Activated CD4-positive, alpha-beta T cell treated with anti-CD3 and anti-CD28 coated beads for 4 hours (primary cell): ENCODE measurements at regions not wholly inside any gene's neighbourhood (a gene's known extent, or its start where the extent isn't known, plus 50 kb on each side); places are given as distances from the start of the nearest gene placed in this dataset.
"Not testable (repeated sequence)": the region's sequence is repeated elsewhere in the genome, so short reads cannot be mapped to it uniquely, and the experiment has no call there.

ENCODE experiments used
- DNase-seq, 2 donors: peaks; one replicate each; pipeline ENCODE4 v3.0.0-alpha.2; 2020

- DNase-seq = no peak
Measured at GRCh38 chr4:38314663-38315062, 349.3 kb upstream of the KLF3 start.

DNA sequence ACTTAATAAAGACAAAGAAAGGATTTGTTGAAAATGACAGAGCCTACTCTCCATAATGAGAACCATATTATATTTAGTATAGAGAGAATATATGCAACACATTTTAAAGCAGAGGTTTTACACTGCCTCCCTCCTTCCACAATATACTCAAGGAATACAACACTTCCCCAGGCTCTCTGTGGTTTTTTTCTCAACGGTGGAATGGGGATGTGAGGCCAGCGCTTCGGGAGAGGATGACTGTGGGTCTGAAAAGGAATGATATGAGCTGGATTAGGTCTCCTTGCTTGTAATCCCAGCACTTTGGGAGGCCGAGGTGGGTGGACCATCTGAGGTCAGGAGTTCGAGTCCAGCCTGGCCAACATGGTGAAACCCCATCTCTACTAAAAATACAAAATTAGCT, 348.7 kb upstream of the KLF3 start:
- DNase-seq = no peak

DNA sequence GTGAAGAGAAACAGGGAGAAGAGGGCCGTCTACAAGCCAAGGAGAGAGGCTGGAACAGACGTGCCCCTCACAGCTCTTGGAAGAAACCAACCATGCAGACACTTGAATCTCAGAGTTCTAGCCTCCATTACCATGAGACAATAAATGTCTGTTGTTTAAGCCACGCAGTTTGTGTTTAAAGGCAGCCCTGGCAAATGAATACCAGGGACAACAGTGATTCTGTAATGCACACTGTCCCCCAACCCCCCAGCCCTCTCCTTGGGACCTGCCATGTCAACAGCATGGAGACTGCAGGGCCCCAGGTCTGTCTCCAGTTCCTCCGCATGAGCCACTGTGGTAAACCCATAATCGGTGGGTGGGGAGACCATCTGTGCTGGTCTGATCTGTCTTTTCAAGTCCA, 348.0 kb upstream of the KLF3 start:
- no peak for DNase-seq

- DNase-seq = no peak
Measured at GRCh38 chr4:38317041-38317674, 346.8 kb upstream of the KLF3 start.

DNA sequence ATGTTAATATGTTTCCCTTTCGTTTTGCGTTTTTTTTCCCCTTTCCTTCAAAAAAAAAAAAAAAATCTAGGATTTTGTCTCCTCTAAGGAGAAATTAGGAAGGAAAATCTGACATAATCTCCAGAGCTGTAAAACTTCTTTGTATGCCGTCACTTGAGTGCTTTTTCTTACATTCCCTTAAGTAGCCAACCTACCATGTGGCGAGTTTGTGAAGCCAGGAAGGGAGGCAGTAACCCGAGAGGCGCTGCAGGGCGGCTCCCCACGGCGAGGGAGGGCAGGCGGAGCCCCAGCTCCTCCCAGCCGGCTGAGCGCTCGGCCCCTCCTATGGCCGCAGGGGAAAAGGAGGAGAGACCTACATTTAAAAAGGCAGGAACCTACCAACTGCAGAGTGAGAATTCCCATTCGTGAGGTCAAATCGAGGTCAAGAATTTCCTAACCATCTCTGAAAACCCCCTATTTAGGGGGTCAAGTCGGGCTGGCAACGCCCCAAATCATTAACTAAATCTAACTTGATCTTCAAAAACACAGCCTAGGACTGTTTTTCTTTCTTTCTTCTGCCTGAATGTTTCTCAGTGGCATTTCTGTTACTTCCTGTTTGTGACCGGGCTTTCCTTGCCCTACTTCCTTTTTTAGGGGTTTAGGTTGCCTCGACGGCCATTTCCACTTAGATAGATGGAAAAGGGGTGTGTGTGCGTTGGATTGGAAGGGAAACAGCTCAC, 345.1 kb upstream of the KLF3 start:
- peak; percentile 55 to 67 for DNase-seq

DNA sequence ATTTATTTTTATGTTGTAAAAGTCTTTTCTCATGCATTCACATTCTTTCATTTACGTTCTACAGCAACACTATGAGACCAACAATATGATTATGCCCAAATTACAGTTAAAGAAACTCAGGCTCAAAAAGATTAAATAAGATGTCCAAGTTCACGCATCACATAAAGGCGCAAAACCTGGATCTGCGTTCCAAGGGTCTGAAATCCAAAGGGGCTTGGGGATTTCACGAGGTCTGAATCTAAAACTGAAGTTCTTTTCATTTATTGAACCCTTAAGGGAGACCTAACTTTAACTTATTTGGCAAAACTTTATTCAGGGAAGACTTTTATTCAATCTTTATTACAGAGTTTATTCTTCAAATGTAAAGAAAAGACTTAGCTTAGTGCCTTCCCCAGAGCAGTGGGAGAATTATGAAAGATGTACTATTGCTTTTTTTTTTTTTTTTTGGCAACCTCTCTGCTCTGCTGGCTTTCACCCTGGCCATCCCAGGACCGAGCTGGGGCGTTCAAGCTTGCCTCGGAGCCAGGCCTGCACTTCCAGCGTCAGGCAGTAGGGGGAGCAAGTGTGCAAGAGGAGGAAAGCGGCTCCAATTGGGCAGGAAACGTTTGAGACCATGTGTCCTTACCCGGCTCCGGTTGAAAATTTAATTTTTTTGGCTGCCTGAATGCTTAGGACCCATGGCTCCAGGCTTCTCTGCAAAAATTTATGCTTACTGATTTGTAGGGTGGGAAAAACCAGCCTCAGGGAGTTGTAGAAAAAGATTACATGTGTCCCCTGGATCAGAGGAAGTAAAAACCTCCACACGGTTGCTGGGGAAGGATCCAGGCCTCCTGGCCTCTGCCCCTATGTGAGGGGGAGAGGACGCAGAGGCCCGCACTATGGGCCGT, 344.3 kb upstream of the KLF3 start:
- peak; percentile 79 to 95 for DNase-seq

- DNase-seq = no peak
Measured at GRCh38 chr4:38320343-38320695, 343.7 kb upstream of the KLF3 start.

- no peak for DNase-seq
Measured at GRCh38 chr4:38320833-38321232, 343.2 kb upstream of the KLF3 start.

GRCh38 chr4:38322714-38323113, 341.3 kb upstream of the KLF3 start:
- no peak for DNase-seq

GRCh38 chr4:38323141-38323641, 340.8 kb upstream of the KLF3 start:
- no peak for DNase-seq

DNA sequence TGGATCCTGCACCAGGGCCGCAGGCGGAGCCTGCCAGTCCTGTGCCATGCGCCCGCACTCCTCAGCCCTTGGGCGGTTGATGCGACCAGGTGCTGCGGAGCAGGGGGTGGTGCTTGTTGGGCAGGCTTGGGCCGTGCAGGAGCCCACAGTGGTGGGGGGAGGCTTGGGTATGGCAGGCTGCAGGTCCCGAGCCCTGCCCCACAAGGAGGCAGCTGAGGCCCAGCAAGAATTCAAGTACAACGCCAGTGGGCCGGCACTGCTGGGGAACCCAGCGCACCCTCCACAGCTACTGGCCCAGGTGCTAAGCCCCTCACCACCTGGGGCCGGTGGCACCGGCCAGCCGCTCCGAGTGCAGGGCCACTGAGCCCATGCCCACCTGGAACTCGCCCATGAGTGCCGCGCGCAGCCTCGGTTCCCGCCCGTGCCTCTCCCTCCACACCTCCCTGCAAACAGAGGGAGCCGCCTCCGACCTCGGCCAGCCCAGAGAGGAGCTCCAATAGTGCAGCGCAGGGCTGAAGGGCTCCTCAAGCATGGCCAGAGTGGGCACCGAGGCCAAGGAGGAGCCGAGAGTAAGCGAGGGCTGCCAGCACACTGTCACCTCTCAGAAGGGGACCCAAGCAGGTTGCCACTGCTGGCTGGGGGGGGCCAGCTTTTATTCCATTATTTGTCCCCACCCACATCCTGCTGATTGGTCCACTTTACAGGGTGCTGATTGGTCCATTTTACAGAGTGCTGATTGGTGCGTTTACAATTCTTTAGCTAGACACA, 339.0 kb upstream of the KLF3 start:
- no peak for DNase-seq

- no peak for DNase-seq
Measured at GRCh38 chr4:38325629-38325913, 338.4 kb upstream of the KLF3 start.

- DNase-seq = no peak
Measured at GRCh38 chr4:38326499-38326898, 337.5 kb upstream of the KLF3 start.

GRCh38 chr4:38327174-38327573, 336.8 kb upstream of the KLF3 start:
- DNase-seq = no peak

GRCh38 chr4:38328989-38329729, 334.8 kb upstream of the KLF3 start:
- DNase-seq = no peak

DNA sequence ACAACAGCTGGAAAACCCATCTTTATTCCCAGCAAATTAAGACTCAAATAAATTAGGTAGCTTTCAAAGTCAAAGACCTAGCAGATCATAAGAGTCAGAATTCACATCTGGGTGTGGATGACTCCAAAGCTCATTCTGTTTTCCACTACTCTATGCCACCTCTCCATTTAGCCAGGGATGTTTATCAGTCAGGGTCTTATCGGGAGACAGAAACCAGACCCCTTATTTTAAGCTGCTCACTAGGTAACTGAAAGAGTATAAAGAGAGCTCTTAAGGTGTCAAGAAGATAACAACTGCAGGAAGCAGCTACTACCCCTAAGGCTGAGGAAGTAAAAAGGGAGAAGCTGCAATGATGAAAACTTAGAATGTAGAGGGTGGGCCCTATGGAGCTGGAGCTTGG, 333.7 kb upstream of the KLF3 start:
- no peak for DNase-seq

GRCh38 chr4:38330936-38331335, 333.1 kb upstream of the KLF3 start:
- DNase-seq = no peak

DNA sequence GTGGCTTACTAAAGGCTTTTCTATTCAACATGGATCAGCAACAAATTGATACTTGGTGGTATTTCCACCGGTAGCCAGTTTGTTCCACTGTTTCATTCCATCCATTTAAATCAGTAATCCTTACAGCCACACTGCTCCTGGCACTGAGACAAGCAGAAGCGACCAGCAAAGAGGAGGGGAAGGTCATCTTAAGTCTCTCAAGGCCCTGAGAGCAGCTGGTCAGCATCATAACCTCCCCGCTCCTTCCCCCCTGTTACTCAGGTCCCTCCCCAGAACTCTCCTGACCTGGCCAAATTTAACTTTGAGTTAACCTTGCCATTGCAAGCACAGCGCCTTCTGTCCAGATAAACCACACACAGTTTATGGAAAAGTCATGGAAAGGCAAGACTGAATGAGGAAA, 331.3 kb upstream of the KLF3 start:
- DNase-seq = no peak

GRCh38 chr4:38333219-38333618, 330.8 kb upstream of the KLF3 start:
- no peak for DNase-seq

DNA sequence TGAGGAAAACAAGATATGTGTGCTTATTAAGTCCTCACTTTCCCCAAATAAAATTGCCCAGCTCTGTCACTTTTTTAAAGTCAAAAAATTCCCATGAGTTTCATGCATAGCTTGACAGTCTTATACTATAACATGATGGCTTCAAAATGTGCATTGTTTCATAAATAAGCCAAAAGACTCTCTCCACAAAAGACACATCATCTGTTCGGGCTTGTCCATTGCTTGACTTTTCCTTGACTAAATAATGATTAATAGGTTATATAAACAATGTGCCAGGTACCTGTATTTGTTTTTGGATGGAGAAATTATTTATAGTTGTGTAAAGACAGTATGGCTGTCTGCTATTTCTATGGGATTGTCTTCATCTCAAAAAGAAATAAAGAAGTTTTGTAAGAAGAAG, 329.2 kb upstream of the KLF3 start:
- DNase-seq = no peak

GRCh38 chr4:38338939-38339338, 325.1 kb upstream of the KLF3 start:
- not testable (repeated sequence) for DNase-seq

GRCh38 chr4:38343608-38344007, 320.4 kb upstream of the KLF3 start:
- no peak for DNase-seq

DNA sequence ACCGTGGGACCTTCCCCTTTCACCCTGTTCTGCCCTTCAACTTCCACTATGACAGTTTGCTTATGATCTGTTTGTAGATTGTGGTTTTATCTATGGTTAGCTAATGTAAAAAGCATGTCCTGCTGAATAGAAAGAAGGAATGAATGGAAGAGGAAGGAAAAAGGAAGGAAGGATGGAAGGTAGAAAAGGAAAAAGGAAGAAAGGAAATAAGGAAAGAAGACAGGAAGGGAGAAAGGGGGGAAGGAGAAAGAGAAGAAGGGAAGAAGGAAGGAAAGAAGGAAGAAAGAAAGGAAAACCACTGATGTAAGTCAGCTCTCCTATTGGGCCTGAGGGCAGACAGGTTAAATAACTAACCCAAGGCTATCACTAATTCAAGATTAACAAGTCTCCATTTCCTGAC, 319.1 kb upstream of the KLF3 start:
- no peak for DNase-seq
